K562 (cell line): ENCODE measurements at regions not wholly inside any gene's neighbourhood (a gene's known extent, or its start where the extent isn't known, plus 50 kb on each side); places are given as distances from the start of the nearest gene placed in this dataset.
"Not testable (repeated sequence)": the region's sequence is repeated elsewhere in the genome, so short reads cannot be mapped to it uniquely, and the experiment has no call there.

Experiments used
- CEBPG ChIP-seq, 3 experiments: fragments of 200-800 bp in 1 of 3; sonication (Bioruptor generic) in 1 of 3; sonication (generic) in 1 of 3; formaldehyde crosslinking in 1 of 3; IDR thresholded peaks in 2 of 3; conservative IDR thresholded peaks in 1 of 3; 2 replicates each; pipeline versions ENCODE4 v1.6.1 to v1.8.0; 2016 to 2022; ENCODE audit warnings: missing compliant biosample characterization in 2 of 3, missing genetic modification characterization in 2 of 3, mild to moderate bottlenecking in 1 of 3, missing genetic modification reagents in 1 of 3
- CTCF ChIP-seq, 3 experiments: IDR thresholded peaks in 2 of 3; conservative IDR thresholded peaks in 1 of 3; 2 replicates each; pipeline ENCODE4 v1.5.1; 2011 to 2012; ENCODE audit warnings: low read length in 3 of 3, mild to moderate bottlenecking in 3 of 3, control low read depth in 2 of 3, improper control_type of control experiment in 1 of 3, inconsistent platforms in 1 of 3, low read depth in 1 of 3, mixed read lengths in 1 of 3, moderate library complexity in 1 of 3; ENCODE audit not compliant: insufficient read depth in 2 of 3
- GATA2 ChIP-seq: sonication (generic); formaldehyde crosslinking; IDR thresholded peaks from 2 replicates; pipeline ENCODE4 v1.4.0; 2020; ENCODE audit warnings: mild to moderate bottlenecking, missing genetic modification reagents
- HEY1 ChIP-seq: fragments of 250-450 bp; sonication (Bioruptor Pico); IDR thresholded peaks from 2 replicates; pipeline ENCODE4 v1.5.0; 2020; ENCODE audit warnings: mild to moderate bottlenecking, moderate library complexity, borderline replicate concordance
- MAX ChIP-seq: sonication (generic); formaldehyde crosslinking; IDR thresholded peaks from 2 replicates; pipeline ENCODE4 v1.9.0; 2022; ENCODE audit warnings: mild to moderate bottlenecking, missing genetic modification reagents
- TEAD4 ChIP-seq, 2 experiments: sonication (generic) in 1 of 2; formaldehyde crosslinking in 1 of 2; IDR thresholded peaks; 2 replicates each; pipeline versions ENCODE4 v1.6.1 to v1.8.0; 2012 to 2022; ENCODE audit warnings: borderline replicate concordance in 1 of 2, inconsistent platforms in 1 of 2, low read length in 1 of 2, mild to moderate bottlenecking in 1 of 2, missing genetic modification reagents in 1 of 2

- not testable (repeated sequence) for TF ChIP-seq CTCF (IDR thresholded peaks at IDR 0.05 in 2 of 3, conservative IDR thresholded peaks at IDR 0.05 in 1 of 3; ENCODE audit: insufficient read depth in 2 of 3, low read depth in 1 of 3, low read length in 3 of 3); CEBPG (CRISPR knock-in tag; IDR thresholded peaks at IDR 0.05); CEBPG (tag; conservative IDR thresholded peaks at IDR 0.05 in 1 of 2, IDR thresholded peaks at IDR 0.05 in 1 of 2); MAX (CRISPR knock-in tag); GATA2 (CRISPR knock-in tag); HEY1; TEAD4 (IDR thresholded peaks at IDR 0.05; ENCODE audit: low read length); TEAD4 (CRISPR knock-in tag; IDR thresholded peaks at IDR 0.05; ENCODE audit: borderline replicate concordance)
Measured at GRCh38 chr16:19955084-19955483, 70.4 kb upstream of the GPRC5B start.
